ENCODE measurements at regions not wholly inside any gene's neighbourhood (a gene's known extent, or its start where the extent isn't known, plus 50 kb on each side); places are given as distances from the start of the nearest gene placed in this dataset.

GRCh38 chr2:117273009-117273671 is 541.4 kb upstream of the DDX18 start:
- Histone ChIP-seq H3F3A (ENCODE audit: insufficient read depth) (no peaks in the 10 kb centered on the region), H3K27me3 (replicated peaks; ENCODE audit: insufficient read depth) (no peaks in the 10 kb centered on the region), H3K4me2 (ENCODE audit: unreplicated experiment) (no peak overlapping the region), H3K4me1 (ENCODE audit: insufficient read depth) (no peaks in the 10 kb centered on the region), H3K4me3 (no peak overlapping the region), H2AFZ (no peak overlapping the region), H3K9me2 (ENCODE audit: insufficient read depth) (no peaks in the 10 kb centered on the region), H3K36me3 (ENCODE audit: low read depth) (no peaks in the 10 kb centered on the region), H3K9ac (no peak overlapping the region), H3K27ac (no peak overlapping the region), H3K79me2 (ENCODE audit: insufficient read depth) (no peaks in the 10 kb centered on the region), H4K20me1 (ENCODE audit: insufficient read depth) (no peaks in the 10 kb centered on the region), H3K9me3 (ENCODE audit: low read depth) (no peaks in the 10 kb centered on the region)
- 8 to 10% methylated on average over 6 of the region's 6 CpGs for WGBS, 2 experiments (ENCODE audit: low coverage in 1 of 2, low lambda C conversion rate in 2 of 2, missing lambda C conversion rate in 2 of 2)
- in situ Hi-C loops (cut with MboI), result no loop called here
- TF ChIP-seq EZH2 (IDR thresholded peaks at IDR 0.05; ENCODE audit: insufficient read depth, poor library complexity, severe bottlenecking), result no peak
- TF ChIP-seq EZH2phosphoT487 (IDR thresholded peaks at IDR 0.05; ENCODE audit: insufficient read depth, low read depth), result no peak
- no peak for DNase-seq

DNA sequence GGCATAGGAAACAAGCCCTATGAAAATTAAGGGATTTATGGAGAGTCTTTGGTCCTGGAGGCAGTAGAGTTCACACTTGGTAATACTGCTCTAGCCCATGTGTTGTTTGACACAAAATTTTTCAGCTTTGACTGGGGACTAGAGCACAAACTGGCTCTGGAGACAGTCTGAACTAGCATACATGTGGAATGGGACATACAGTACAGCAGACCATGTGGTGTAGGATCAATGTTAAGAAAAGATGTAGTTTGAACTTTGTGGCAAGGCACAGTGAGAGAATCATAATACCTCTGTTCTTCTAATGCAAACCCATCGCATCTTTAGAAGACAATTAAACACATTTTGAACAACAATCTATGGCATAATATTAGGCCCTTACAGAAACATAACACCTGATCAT is 521.5 kb upstream of the DDX18 start:
- in situ Hi-C loops (cut with MboI), result no loop called here
- H3K27me3 ChIP-seq (replicated peaks; ENCODE audit: insufficient read depth), result no peaks in the 10 kb centered on the region

DNA sequence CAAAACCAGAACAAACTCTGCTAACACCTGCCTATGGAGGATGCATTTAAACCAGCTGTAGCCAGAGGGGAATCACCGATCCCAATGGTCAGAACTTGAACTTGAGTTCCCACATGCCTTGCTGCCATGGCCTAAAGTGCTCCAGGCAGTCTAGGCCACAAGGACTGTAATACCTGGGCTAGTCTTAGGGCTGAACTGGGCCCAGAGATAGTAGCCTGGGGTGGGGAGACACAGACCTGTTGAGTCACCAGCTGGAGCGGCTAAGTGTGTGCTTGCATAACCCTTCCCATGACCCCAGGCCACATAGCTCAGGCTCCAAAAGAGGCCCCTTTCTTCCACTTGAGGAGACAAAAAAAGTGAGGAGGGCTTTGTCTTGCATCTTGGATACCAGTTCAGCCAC is 515.0 kb upstream of the DDX18 start:
- H3K4me1 ChIP-seq (ENCODE audit: insufficient read depth), result no peaks in the 10 kb centered on the region
- in situ Hi-C loops (cut with MboI), result no loop called here
- no peaks in the 10 kb centered on the region for H3K9me3 ChIP-seq (ENCODE audit: low read depth)
- no peak for DNase-seq
- H2AFZ ChIP-seq, result no peak overlapping the region
- no peaks in the 10 kb centered on the region for H3K79me2 ChIP-seq (ENCODE audit: insufficient read depth)
- H3K27ac ChIP-seq, result no peak overlapping the region
- no peaks in the 10 kb centered on the region for H3F3A ChIP-seq (ENCODE audit: insufficient read depth)
- TF ChIP-seq EZH2phosphoT487 (IDR thresholded peaks at IDR 0.05; ENCODE audit: insufficient read depth, low read depth), result no peak
- TF ChIP-seq EZH2 (IDR thresholded peaks at IDR 0.05; ENCODE audit: insufficient read depth, poor library complexity, severe bottlenecking), result no peak
- H3K4me2 ChIP-seq (ENCODE audit: unreplicated experiment), result no peak overlapping the region
- no peaks in the 10 kb centered on the region for H3K36me3 ChIP-seq (ENCODE audit: low read depth)
- H3K27me3 ChIP-seq (replicated peaks; ENCODE audit: insufficient read depth), result no peaks in the 10 kb centered on the region
- no peaks in the 10 kb centered on the region for H3K9me2 ChIP-seq (ENCODE audit: insufficient read depth)
- H3K4me3 ChIP-seq, result no peak overlapping the region
- H4K20me1 ChIP-seq (ENCODE audit: insufficient read depth), result no peaks in the 10 kb centered on the region
- 16 to 28% methylated on average over 2 of the region's 2 CpGs for WGBS, 2 experiments (ENCODE audit: low coverage in 1 of 2, low lambda C conversion rate in 2 of 2, missing lambda C conversion rate in 2 of 2)
- H3K9ac ChIP-seq, result no peak overlapping the region

More for the DNA sequence above, 521.5 kb upstream of the DDX18 start:
- DNase-seq, result no peak
- TF ChIP-seq EZH2 (IDR thresholded peaks at IDR 0.05; ENCODE audit: insufficient read depth, poor library complexity, severe bottlenecking), result no peak
- no peak for TF ChIP-seq EZH2phosphoT487 (IDR thresholded peaks at IDR 0.05; ENCODE audit: insufficient read depth, low read depth)
- H2AFZ ChIP-seq, result no peak overlapping the region
- no peaks in the 10 kb centered on the region for H3K9me2 ChIP-seq (ENCODE audit: insufficient read depth)
- no peaks in the 10 kb centered on the region for H4K20me1 ChIP-seq (ENCODE audit: insufficient read depth)
- no peaks in the 10 kb centered on the region for H3F3A ChIP-seq (ENCODE audit: insufficient read depth)
- H3K9ac ChIP-seq, result no peak overlapping the region
- WGBS, 2 experiments (ENCODE audit: low coverage in 1 of 2, low lambda C conversion rate in 2 of 2, missing lambda C conversion rate in 2 of 2), result 4 to 5% methylated on average over 1 of the region's 1 CpG
- H3K4me1 ChIP-seq (ENCODE audit: insufficient read depth), result no peaks in the 10 kb centered on the region
- no peaks in the 10 kb centered on the region for H3K9me3 ChIP-seq (ENCODE audit: low read depth)
- no peaks in the 10 kb centered on the region for H3K36me3 ChIP-seq (ENCODE audit: low read depth)
- no peak overlapping the region for H3K27ac ChIP-seq
- no peak overlapping the region for H3K4me2 ChIP-seq (ENCODE audit: unreplicated experiment)
- no peaks in the 10 kb centered on the region for H3K79me2 ChIP-seq (ENCODE audit: insufficient read depth)
- no peak overlapping the region for H3K4me3 ChIP-seq

DNA sequence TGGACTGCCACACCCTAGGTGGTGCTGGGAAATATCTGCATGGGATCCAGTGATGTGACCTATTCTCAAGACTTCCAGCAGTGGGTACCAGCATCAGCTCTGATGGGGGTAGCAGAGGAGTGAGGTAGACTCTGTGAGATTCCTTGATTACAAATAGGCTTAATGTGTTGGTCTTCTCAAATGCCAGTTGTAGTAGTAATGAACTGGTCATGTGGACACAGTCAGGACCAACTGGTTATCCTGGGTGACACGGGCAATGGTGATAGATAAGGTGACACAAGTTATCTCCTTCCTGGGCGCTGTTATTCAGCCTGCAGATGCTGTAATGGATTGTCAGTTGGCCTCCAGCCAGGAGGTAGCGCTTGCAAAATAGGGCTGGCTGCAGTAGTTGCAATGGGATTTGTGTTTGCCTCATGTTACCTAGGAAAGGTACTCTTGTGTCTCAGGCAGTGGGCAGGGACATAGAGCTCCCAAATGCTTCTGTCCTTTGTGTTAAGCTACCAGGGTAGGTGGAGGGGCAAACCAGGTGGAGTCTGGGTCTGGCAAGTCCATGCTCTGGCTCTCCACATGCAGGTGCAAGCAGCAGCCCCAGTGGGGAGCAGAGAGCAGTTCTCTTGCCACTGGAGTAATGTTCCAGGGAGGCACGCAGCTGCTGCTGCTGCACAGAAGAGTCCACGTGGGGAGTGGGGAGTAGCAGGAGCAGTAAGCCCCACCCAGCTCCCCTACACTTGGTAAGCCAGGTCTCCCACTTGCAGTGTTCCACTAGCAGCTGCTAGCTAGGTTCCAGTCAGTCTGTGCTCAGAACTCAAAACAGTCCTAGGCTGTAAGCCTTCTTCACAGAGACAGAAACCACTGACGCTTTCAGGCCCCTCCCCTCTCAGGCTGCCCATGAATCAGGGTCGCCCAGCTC is 505.4 kb upstream of the DDX18 start:
- in situ Hi-C loops (cut with MboI), result no loop called here

More for the DNA sequence above, 505.4 kb upstream of the DDX18 start:
- no peak for DNase-seq
- Histone ChIP-seq H3K4me2 (ENCODE audit: unreplicated experiment) (no peak overlapping the region), H3K9me2 (ENCODE audit: insufficient read depth) (no peaks in the 10 kb centered on the region), H3K27me3 (replicated peaks; ENCODE audit: insufficient read depth) (no peaks in the 10 kb centered on the region), H3K4me3 (no peak overlapping the region), H3K4me1 (ENCODE audit: insufficient read depth) (no peaks in the 10 kb centered on the region), H3K27ac (no peak overlapping the region), H2AFZ (no peak overlapping the region), H3K9me3 (ENCODE audit: low read depth) (peaks cover 2% of the 10 kb centered on the region), H4K20me1 (ENCODE audit: insufficient read depth) (no peaks in the 10 kb centered on the region), H3K9ac (no peak overlapping the region), H3K36me3 (ENCODE audit: low read depth) (no peaks in the 10 kb centered on the region), H3F3A (ENCODE audit: insufficient read depth) (no peaks in the 10 kb centered on the region), H3K79me2 (ENCODE audit: insufficient read depth) (no peaks in the 10 kb centered on the region)
- TF ChIP-seq EZH2phosphoT487 (IDR thresholded peaks at IDR 0.05; ENCODE audit: insufficient read depth, low read depth) (no peak), EZH2 (IDR thresholded peaks at IDR 0.05; ENCODE audit: insufficient read depth, poor library complexity, severe bottlenecking) (no peak)
- 26 to 27% methylated on average over 7 of the region's 7 CpGs for WGBS, 2 experiments (ENCODE audit: low coverage in 1 of 2, low lambda C conversion rate in 2 of 2, missing lambda C conversion rate in 2 of 2)
